GM12873 (cell line): ENCODE measurements at regions not wholly inside any gene's neighbourhood (a gene's known extent, or its start where the extent isn't known, plus 50 kb on each side); places are given as distances from the start of the nearest gene placed in this dataset.

Experiments used
- TF ChIP-seq, protein P1 (sequence below): IDR thresholded peaks from 2 replicates; pipeline ENCODE4 v1.5.1; 2012; ENCODE audit warnings: low read depth, mild to moderate bottlenecking, moderate library complexity, low read length, control low read depth; ENCODE audit not compliant: insufficient read depth; ENCODE audit errors: missing control alignments

- TF ChIP-seq, protein P1, sequence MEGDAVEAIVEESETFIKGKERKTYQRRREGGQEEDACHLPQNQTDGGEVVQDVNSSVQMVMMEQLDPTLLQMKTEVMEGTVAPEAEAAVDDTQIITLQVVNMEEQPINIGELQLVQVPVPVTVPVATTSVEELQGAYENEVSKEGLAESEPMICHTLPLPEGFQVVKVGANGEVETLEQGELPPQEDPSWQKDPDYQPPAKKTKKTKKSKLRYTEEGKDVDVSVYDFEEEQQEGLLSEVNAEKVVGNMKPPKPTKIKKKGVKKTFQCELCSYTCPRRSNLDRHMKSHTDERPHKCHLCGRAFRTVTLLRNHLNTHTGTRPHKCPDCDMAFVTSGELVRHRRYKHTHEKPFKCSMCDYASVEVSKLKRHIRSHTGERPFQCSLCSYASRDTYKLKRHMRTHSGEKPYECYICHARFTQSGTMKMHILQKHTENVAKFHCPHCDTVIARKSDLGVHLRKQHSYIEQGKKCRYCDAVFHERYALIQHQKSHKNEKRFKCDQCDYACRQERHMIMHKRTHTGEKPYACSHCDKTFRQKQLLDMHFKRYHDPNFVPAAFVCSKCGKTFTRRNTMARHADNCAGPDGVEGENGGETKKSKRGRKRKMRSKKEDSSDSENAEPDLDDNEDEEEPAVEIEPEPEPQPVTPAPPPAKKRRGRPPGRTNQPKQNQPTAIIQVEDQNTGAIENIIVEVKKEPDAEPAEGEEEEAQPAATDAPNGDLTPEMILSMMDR, result no peak
Observed at GRCh38 chr15:36183201-36183600, 396.2 kb upstream of the CDIN1 start.

DNA sequence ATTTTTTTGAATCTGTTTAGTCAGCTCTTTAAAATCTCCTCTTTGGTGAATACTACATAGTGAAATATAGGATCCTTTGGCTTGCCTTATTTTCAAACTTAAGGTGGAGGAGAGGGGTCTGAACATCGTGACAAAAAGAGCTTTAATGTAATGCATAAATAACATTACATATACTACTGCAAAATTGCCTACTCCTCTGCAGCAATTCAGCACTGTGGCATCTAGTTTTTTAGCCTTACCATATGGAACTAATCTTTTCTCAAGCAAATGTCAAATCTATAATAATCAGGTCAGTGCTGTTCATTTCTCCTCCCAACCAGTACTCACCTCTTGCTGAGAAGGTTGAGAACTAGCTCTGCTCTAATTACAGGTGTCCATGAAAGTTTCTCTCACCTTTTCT, 394.0 kb upstream of the CDIN1 start:
- TF ChIP-seq, protein P1, result no peak

- TF ChIP-seq, protein P1, result no peak
Observed at GRCh38 chr15:36185845-36186244, 393.6 kb upstream of the CDIN1 start.

DNA sequence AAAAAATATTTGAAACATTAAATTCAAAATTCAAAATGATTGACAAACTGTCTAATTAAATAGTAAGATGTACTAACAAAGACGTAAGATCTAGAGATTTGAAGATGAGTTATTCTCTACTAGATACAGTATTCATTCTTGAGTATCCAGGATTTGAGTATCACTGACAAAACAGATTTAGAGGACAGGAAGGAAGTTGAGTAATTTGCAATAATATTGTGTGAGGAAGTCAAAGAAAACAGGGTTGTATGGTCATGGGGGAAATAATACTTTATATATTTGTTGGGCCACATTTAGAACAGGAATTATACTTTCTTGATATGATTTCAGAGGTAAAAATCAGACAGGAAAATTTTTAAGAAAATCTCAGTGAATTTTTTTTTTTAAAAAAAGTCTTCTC, 393.1 kb upstream of the CDIN1 start:
- TF ChIP-seq, protein P1, result no peak

DNA sequence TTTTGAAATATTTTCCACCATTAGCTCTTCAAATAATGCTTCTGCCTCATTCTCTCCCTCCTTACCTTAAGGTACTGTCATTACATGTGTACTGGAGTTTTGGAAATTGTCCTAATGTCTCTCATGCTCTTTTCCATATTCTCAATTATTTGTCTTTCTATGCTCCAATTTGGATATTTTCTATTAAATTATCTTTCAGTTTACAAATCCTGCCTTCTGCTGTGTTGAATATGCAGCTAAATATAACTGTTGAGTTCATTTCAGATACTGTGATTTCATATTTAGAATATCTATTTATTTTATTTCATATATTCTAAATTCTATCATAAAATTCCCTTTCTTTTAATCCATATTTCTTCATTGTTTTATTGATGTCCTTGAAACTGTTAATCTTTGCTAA, 388.0 kb upstream of the CDIN1 start:
- TF ChIP-seq, protein P1, result no peak

- TF ChIP-seq, protein P1, result no peak
Observed at GRCh38 chr15:36208868-36209582, 370.4 kb upstream of the CDIN1 start.

DNA sequence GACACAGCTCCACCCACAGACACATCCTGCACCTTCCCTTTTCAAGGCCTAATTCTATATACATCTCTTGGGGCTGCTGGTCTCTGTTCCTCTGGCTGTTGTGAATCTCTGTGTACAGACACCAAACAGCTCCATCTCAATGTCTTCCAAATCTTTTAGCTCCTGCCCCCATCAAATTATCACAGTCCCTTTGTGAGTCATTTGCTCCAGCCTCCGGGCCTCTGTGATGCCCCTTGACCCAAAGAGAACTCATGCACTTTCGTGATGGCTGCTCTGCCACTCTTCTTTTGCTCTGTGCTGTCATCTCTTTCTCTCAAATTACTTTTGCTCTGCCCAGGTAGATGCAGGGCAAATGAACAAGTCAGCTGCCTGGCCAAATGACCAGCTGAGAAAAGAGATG, 369.0 kb upstream of the CDIN1 start:
- TF ChIP-seq, protein P1, result no peak

DNA sequence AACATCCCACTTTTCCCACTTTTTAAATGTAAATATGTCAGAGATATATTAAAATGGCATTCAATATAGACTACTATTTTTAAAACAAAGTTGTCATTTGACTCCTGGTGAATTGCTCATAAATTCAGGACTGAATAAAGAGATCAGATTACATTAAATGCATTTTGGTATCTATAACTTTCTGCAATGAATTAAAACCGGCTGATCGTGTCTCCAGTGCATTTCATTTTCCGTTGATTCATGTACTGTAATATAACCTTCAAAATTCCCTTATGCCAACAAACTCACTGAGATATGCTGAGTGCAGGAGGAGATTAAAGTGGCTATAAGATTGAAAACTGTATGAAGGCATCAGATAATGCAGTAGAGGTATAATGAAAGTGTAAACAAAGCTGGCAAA, 361.1 kb upstream of the CDIN1 start:
- TF ChIP-seq, protein P1, result no peak
